ENCODE measurements at regions not wholly inside any gene's neighbourhood (a gene's known extent, or its start where the extent isn't known, plus 50 kb on each side); places are given as distances from the start of the nearest gene placed in this dataset.

- no peaks in the 10 kb centered on the region for H4K20me1 ChIP-seq (ENCODE audit: insufficient read depth, low read length)
- FAIRE-seq = no peak
- no peaks in the 10 kb centered on the region; a peak in 1 of 5 replicates for H3K27me3 ChIP-seq (ENCODE audit: control insufficient read depth in 1 of 2, insufficient read depth in 2 of 2, low read length in 2 of 2)
- H3K4me1 ChIP-seq (ENCODE audit: insufficient read depth, low read length) = no peaks in the 10 kb centered on the region
- no peaks in the 10 kb centered on the region for H3K36me3 ChIP-seq (replicated peaks in 1 of 2; ENCODE audit: control insufficient read depth in 1 of 2, insufficient read depth in 2 of 2, low read length in 2 of 2)
- ChIA-PET CTCF (ENCODE audit: low intra/inter-chr PET ratio, low total read pairs) (no interaction called here), POLR2A (no interaction called here)
- in situ Hi-C loops (cut with HindIII; ENCODE audit: extremely low pct_ligation_motif_present, low pct_unique_long_range_greater_than_20kb) (no loop called here), intact Hi-C loops (cut with micrococcal nuclease; ENCODE audit: unreplicated experiment) (no loop called here)
- no TSS peak for BruUV-seq (replicated peaks)
- H2AFZ ChIP-seq (ENCODE audit: low read length) = no peak overlapping the region
- no peaks in the 10 kb centered on the region for H3K79me2 ChIP-seq (ENCODE audit: insufficient read depth, low read length)
- H3K4me2 ChIP-seq (ENCODE audit: low read depth, low read length) = no peak overlapping the region
- ATAC-seq = no peak
- no peak overlapping the region for H3K4me3 ChIP-seq (replicated peaks in 1 of 3; ENCODE audit: insufficient read depth in 1 of 3, low read depth in 2 of 3, low read length in 3 of 3)
- H3K9me3 ChIP-seq (ENCODE audit: low read length) = no peaks in the 10 kb centered on the region
- DNase-seq (ENCODE audit: low spot score) = no peak
- no peak overlapping the region for H3K27ac ChIP-seq (ENCODE audit: extremely low read length, insufficient read depth, low read length)
- 46% methylated on average over 6 of the region's 6 CpGs for WGBS (ENCODE audit: low lambda C conversion rate)
- no peak overlapping the region for H3K9ac ChIP-seq (ENCODE audit: insufficient read depth, low read depth, low read length)
- no peak for TF ChIP-seq ZNF883 (CRISPR knock-in tag; IDR thresholded peaks at IDR 0.05; ENCODE audit: not compliant biosample characterization)
- no peak for TF ChIP-seq MLXIP (CRISPR knock-in tag; IDR thresholded peaks at IDR 0.05; ENCODE audit: borderline replicate concordance)
- no peak for TF ChIP-seq MEIS2 (CRISPR knock-in tag; IDR thresholded peaks at IDR 0.05)
- no peak for TF ChIP-seq CTCF (CRISPR knock-in tag; IDR thresholded peaks at IDR 0.05)
- no peak for TF ChIP-seq MNT (IDR thresholded peaks at IDR 0.05)
- no peak for TF ChIP-seq MXD1 (CRISPR knock-in tag; IDR thresholded peaks at IDR 0.05)
- no peak for TF ChIP-seq CREM (IDR thresholded peaks at IDR 0.05)
- no peak for TF ChIP-seq CREM (CRISPR knock-in tag; IDR thresholded peaks at IDR 0.05)
- no peak for TF ChIP-seq IRF2 (CRISPR knock-in tag; IDR thresholded peaks at IDR 0.05)
- TF ChIP-seq ZNF704 (CRISPR knock-in tag; IDR thresholded peaks at IDR 0.05; ENCODE audit: borderline replicate concordance) = no peak
- no peak for TF ChIP-seq IRF9 (CRISPR knock-in tag; IDR thresholded peaks at IDR 0.05; ENCODE audit: borderline replicate concordance)
- TF ChIP-seq HOXA5 (CRISPR knock-in tag; IDR thresholded peaks at IDR 0.05) = no peak
- TF ChIP-seq TGIF2 (CRISPR knock-in tag; IDR thresholded peaks at IDR 0.05) = no peak
- TF ChIP-seq LCORL (IDR thresholded peaks at IDR 0.05) = no peak
- TF ChIP-seq LCORL (CRISPR knock-in tag; IDR thresholded peaks at IDR 0.05) = no peak
- TF ChIP-seq NFKBIZ (CRISPR knock-in tag; IDR thresholded peaks at IDR 0.05) = no peak
- no peak for TF ChIP-seq PCBP1 (IDR thresholded peaks at IDR 0.05; ENCODE audit: borderline replicate concordance, low read depth, low read length)
- no peak for TF ChIP-seq NCOA2 (CRISPR knock-in tag; IDR thresholded peaks at IDR 0.05)
- no peak for TF ChIP-seq PITX1 (CRISPR knock-in tag; IDR thresholded peaks at IDR 0.05)
These were observed 169.6 kb upstream of the DCBLD2 start for GRCh38 chr3:99071096-99071495.

Measured in HepG2 (cell line).